Activated T-cell treated with anti-CD3 and anti-CD28 coated beads, Interleukin-2, amount 50 U/mL, for 4 hours (primary cell): ENCODE measurements at regions not wholly inside any gene's neighbourhood (a gene's known extent, or its start where the extent isn't known, plus 50 kb on each side); places are given as distances from the start of the nearest gene placed in this dataset.
"Not testable (repeated sequence)": the region's sequence is repeated elsewhere in the genome, so short reads cannot be mapped to it uniquely, and the experiment has no call there.

Experiments used
- ATAC-seq, 2 donors: fragments of 200-7000 bp; cut with Tn5 transposase; one replicate each; pipeline ENCODE4 v1.10.0; 2021
- DNase-seq: peaks from one replicate; pipeline ENCODE4 v3.0.0-alpha.2; 2020
- H3K27me3 Mint-ChIP-seq: one replicate; pipeline ENCODE4 v1.8.0; 2021; ENCODE audit warnings: low read depth, mixed read lengths
- H3K36me3 Mint-ChIP-seq: one replicate; pipeline ENCODE4 v1.8.0; 2022; ENCODE audit warnings: mixed read lengths; ENCODE audit not compliant: insufficient read depth
- H3K4me1 Mint-ChIP-seq: one replicate; pipeline ENCODE4 v1.8.0; 2021; ENCODE audit warnings: low read depth, mixed read lengths
- H3K4me3 Mint-ChIP-seq: one replicate; pipeline ENCODE4 v1.8.0; 2021; ENCODE audit warnings: mild to moderate bottlenecking, moderate library complexity, mixed read lengths
- H3K9me3 Mint-ChIP-seq: one replicate; pipeline ENCODE4 v1.8.0; 2021; ENCODE audit warnings: mixed read lengths

- H3K9me3 Mint-ChIP-seq: peaks cover 7% of the 10 kb centered on the region
These were observed 546.8 kb upstream of the NETO1 start for GRCh38 chr18:73414598-73414997.

DNA sequence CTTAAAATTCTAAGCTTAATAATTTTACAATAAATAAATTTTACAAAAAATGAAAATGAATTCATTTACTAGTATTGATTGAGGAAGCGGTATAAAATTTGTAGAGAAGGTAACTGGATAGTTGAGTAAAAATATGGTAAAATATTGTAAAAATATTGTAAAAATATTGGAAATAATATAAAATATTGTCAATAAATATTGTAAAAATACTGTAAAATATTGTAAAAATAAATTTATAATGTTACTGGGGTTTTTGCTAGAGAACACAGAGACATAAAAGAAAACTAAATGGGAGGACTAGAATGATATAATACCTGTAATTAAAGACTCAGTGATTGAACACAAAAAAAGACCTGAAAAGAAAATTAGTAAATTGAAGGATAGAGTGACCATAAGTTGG is 546.3 kb upstream of the NETO1 start:
- Mint-ChIP-seq H3K36me3 (no peaks in the 10 kb centered on the region), H3K4me1 (no peaks in the 10 kb centered on the region), H3K9me3 (peaks cover 7% of the 10 kb centered on the region), H3K27me3 (no peaks in the 10 kb centered on the region), H3K4me3 (no peak overlapping the region)
- DNase-seq (no peak), ATAC-seq (no peak)

More at GRCh38 chr18:73414598-73414997, 546.8 kb upstream of the NETO1 start:
- no peaks in the 10 kb centered on the region for H3K27me3 Mint-ChIP-seq
- H3K4me3 Mint-ChIP-seq: no peak overlapping the region
- H3K36me3 Mint-ChIP-seq: no peaks in the 10 kb centered on the region
- DNase-seq (no peak), ATAC-seq (no peak)
- H3K4me1 Mint-ChIP-seq: no peaks in the 10 kb centered on the region

- DNase-seq: no peak
These were observed 541.5 kb upstream of the NETO1 start for GRCh38 chr18:73409242-73409641.

DNA sequence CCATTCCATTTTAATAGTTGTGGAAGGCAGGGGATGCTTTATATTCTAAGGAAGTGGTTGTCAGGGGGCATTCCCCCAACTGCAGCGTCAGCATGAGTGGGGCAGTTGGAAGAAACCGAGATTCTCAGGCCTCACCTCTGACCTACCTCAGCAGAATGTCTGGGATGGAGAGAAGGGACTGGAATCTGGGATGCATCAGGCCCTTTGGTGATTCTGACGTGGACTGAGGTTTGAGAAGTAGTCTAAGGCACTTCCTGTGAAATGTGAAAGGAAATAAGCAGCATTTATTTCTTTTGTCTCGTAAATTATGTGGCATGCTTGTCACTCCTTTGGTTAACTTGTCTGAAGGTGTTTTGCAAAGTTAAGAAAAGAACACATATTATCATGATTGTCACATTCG is 540.7 kb upstream of the NETO1 start:
- DNase-seq (no peak), ATAC-seq (no peak)
- H3K36me3 Mint-ChIP-seq: no peaks in the 10 kb centered on the region
- no peak overlapping the region for H3K4me3 Mint-ChIP-seq
- H3K27me3 Mint-ChIP-seq: no peaks in the 10 kb centered on the region
- H3K9me3 Mint-ChIP-seq: peaks cover 3% of the 10 kb centered on the region
- no peaks in the 10 kb centered on the region for H3K4me1 Mint-ChIP-seq

More at GRCh38 chr18:73409242-73409641, 541.5 kb upstream of the NETO1 start:
- Mint-ChIP-seq H3K36me3 (no peaks in the 10 kb centered on the region), H3K4me3 (no peak overlapping the region), H3K4me1 (no peaks in the 10 kb centered on the region), H3K9me3 (peaks cover 3% of the 10 kb centered on the region), H3K27me3 (no peaks in the 10 kb centered on the region)
- no peak for ATAC-seq

GRCh38 chr18:73407506-73407905 is 539.7 kb upstream of the NETO1 start:
- no peaks in the 10 kb centered on the region for H3K36me3 Mint-ChIP-seq
- DNase-seq (no peak), ATAC-seq (no peak)
- no peaks in the 10 kb centered on the region for H3K27me3 Mint-ChIP-seq
- H3K9me3 Mint-ChIP-seq: peaks cover 3% of the 10 kb centered on the region
- no peaks in the 10 kb centered on the region for H3K4me1 Mint-ChIP-seq
- H3K4me3 Mint-ChIP-seq: no peak overlapping the region

- Mint-ChIP-seq H3K4me3 (no peak overlapping the region), H3K27me3 (no peaks in the 10 kb centered on the region), H3K36me3 (no peaks in the 10 kb centered on the region)
These were observed 516.5 kb upstream of the NETO1 start for GRCh38 chr18:73384246-73384645.

DNA sequence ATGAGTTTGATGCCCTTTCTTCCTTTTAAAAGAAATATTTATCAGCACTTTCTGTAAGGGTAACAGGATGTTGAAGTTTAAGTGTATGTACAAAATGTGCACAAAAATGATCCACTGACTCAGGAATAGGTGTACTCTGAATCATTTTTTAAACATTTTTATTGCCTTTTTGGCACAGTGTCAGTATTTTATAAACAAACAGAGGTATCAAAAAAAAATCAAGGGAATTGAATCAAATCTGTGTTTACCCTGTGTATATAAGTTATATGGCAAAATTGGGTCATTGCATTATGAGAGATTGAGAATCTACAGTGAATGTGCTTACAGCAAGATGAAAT is 513.9 kb upstream of the NETO1 start:
- Mint-ChIP-seq H3K27me3 (no peaks in the 10 kb centered on the region), H3K36me3 (no peaks in the 10 kb centered on the region), H3K4me3 (no peak overlapping the region), H3K9me3 (peaks cover 12% of the 10 kb centered on the region), H3K4me1 (no peaks in the 10 kb centered on the region)
- no peak for ATAC-seq
- DNase-seq: no peak

More at GRCh38 chr18:73384246-73384645, 516.5 kb upstream of the NETO1 start:
- Mint-ChIP-seq H3K4me1 (no peaks in the 10 kb centered on the region), H3K9me3 (peaks cover 16% of the 10 kb centered on the region)
- no peak for ATAC-seq
- DNase-seq: no peak

DNA sequence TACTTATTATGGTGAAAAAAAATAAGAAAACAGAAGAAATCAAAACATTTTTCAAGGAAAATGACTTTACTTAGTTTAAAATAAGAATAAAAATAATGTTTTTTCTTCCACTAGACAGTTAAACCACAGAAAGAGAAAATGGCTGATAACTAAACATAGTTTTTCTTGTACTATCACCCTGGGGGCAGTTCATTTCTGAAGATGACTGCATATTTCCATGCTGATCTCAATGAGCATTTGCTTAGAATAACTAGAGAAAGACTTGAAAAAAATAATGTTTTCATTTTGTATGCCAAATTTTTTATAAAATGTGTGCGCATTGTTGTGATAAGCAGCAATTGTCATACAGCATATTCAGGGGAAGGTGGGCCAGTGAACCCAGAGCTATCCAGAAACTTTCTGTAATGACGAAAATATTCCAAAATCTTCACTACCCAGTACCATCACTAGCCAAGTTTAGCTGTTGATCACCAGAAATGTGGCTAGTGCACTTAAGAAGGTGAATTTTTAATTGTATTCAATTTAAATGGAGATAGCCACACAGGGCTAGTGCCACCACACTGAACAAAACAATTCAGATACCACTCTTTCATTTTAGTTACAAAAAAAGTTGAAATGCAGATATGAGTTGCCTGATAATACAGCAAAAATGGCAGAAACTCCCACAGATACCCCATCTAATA is 513.4 kb upstream of the NETO1 start:
- DNase-seq (no peak), ATAC-seq (no peak)
- Mint-ChIP-seq H3K4me3 (no peak overlapping the region), H3K27me3 (no peaks in the 10 kb centered on the region), H3K9me3 (peaks cover 17% of the 10 kb centered on the region), H3K36me3 (no peaks in the 10 kb centered on the region), H3K4me1 (no peaks in the 10 kb centered on the region)

DNA sequence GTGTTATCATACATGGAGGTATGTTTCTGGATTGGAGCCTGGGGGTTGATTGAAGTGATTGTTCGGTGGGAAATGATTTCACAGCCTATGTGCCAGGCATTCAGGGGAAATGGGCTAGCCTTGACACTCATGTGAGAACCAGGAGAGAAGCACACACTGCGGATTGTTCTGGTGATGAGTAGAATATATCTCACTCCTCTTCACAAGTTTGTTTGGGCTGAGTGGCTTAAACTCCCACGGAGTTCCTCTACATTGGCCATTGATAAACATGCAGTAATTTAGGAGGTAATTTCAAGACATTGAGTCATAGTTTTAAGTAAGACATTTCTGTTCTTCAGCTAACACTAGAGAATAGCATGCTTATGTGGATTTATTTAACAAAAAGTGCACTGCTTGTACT is 498.9 kb upstream of the NETO1 start:
- H3K27me3 Mint-ChIP-seq: no peaks in the 10 kb centered on the region
- ATAC-seq: no peak

GRCh38 chr18:73365018-73365417 is 497.2 kb upstream of the NETO1 start:
- H3K36me3 Mint-ChIP-seq: no peaks in the 10 kb centered on the region
- no peak for ATAC-seq
- no peaks in the 10 kb centered on the region for H3K4me1 Mint-ChIP-seq
- H3K4me3 Mint-ChIP-seq: no peak overlapping the region
- peaks cover 3% of the 10 kb centered on the region for H3K9me3 Mint-ChIP-seq
- H3K27me3 Mint-ChIP-seq: no peaks in the 10 kb centered on the region
- DNase-seq: no peak

More for the DNA sequence above, 498.9 kb upstream of the NETO1 start:
- H3K4me3 Mint-ChIP-seq: no peak overlapping the region
- H3K4me1 Mint-ChIP-seq: no peaks in the 10 kb centered on the region
- H3K36me3 Mint-ChIP-seq: no peaks in the 10 kb centered on the region
- DNase-seq: no peak
- peaks cover 7% of the 10 kb centered on the region for H3K9me3 Mint-ChIP-seq

DNA sequence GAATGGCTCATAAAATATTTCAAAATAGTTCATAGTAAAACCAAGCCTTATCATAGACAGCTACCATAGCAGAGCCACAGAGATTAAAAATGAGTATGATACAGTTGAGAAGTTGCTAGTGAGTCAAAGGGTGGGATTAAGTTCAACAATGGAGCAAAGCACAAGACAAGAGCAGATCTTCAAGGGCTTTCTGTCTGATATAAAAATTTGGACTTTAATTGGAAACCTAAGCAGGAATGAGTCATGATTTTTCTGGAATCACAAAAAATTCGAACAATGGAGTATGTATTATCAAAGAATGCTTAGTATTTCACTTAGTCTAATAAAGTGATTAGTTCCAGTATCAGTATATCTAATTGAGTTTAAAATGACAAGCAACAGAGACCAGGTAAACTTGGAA is 487.3 kb upstream of the NETO1 start:
- Mint-ChIP-seq H3K4me1 (no peaks in the 10 kb centered on the region), H3K4me3 (no peak overlapping the region), H3K27me3 (no peaks in the 10 kb centered on the region), H3K9me3 (no peaks in the 10 kb centered on the region), H3K36me3 (no peaks in the 10 kb centered on the region)
- no peak for ATAC-seq
- no peak for DNase-seq

GRCh38 chr18:73352546-73352945 is 484.8 kb upstream of the NETO1 start:
- ATAC-seq (no peak), DNase-seq (no peak)
- Mint-ChIP-seq H3K4me1 (no peaks in the 10 kb centered on the region), H3K36me3 (no peaks in the 10 kb centered on the region), H3K27me3 (no peaks in the 10 kb centered on the region), H3K9me3 (no peaks in the 10 kb centered on the region), H3K4me3 (no peak overlapping the region)

- ATAC-seq (no peak), DNase-seq (no peak)
- H3K27me3 Mint-ChIP-seq: no peaks in the 10 kb centered on the region
- H3K36me3 Mint-ChIP-seq: no peaks in the 10 kb centered on the region
- no peak overlapping the region for H3K4me3 Mint-ChIP-seq
- peaks cover 13% of the 10 kb centered on the region for H3K9me3 Mint-ChIP-seq
- no peaks in the 10 kb centered on the region for H3K4me1 Mint-ChIP-seq
These were observed 472.6 kb upstream of the NETO1 start for GRCh38 chr18:73340135-73340977.

DNA sequence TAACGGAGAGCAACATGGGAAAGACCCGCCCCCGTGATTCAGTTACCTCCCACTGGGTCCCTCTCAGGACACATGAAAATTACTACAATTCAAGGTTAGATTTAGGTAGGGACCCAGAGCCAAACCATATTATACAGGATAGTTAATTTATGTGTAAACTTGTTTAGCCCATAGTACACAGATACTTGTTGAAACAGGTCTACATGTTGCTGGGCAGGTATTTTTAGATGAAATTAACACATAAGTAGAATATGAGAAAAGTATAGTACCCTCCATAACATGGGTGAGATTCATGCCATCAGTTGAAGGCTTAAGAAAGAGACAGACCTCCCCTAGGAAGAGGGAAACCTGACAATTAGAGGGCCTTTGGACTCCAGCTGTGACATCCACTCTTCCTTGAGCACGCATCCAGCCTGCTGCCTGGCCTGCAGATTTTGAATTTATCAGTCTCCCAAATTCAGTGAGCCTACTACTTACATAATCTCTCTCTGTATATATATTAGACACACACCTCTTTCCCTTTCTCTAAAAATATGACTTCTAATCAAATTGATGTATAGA is 463.5 kb upstream of the NETO1 start:
- H3K4me3 Mint-ChIP-seq: no peak overlapping the region
- H3K27me3 Mint-ChIP-seq: no peaks in the 10 kb centered on the region

DNA sequence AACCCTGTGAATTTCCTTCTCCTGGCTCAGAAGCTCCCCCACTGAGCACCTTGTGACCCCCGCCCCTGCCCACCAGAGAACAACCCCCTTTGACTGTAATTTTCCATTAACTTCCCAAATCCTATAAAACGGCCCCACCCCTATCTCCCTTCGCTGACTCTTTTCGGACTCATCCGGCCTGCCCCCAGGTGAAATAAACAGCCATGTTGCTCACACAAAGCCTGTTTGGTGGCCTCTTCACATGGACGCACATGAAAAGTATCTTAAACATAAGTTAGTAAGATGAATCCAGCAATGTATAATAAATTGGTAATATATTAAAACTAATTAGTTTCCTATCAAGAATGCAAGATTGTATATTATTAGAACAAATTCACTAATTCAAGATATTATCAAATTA is 462.3 kb upstream of the NETO1 start:
- not testable (repeated sequence) for DNase-seq, H3K9me3 Mint-ChIP-seq, H3K36me3 Mint-ChIP-seq, H3K4me1 Mint-ChIP-seq, H3K27me3 Mint-ChIP-seq, ATAC-seq, H3K4me3 Mint-ChIP-seq

More for the DNA sequence above, 463.5 kb upstream of the NETO1 start:
- H3K36me3 Mint-ChIP-seq: no peaks in the 10 kb centered on the region
- ATAC-seq: no peak
- no peaks in the 10 kb centered on the region for H3K4me1 Mint-ChIP-seq
- no peak for DNase-seq
- H3K9me3 Mint-ChIP-seq: no peaks in the 10 kb centered on the region
